H1 (cell line): ENCODE measurements at regions not wholly inside any gene's neighbourhood (a gene's known extent, or its start where the extent isn't known, plus 50 kb on each side); places are given as distances from the start of the nearest gene placed in this dataset.

Source experiments
- CTCF ChIA-PET: fragments of 300-600 bp; sonication (Branson Sonifier 250); formaldehyde crosslinking; loops from one replicate; lab custom pipeline; 2021; ENCODE audit not compliant: partially characterized antibody; lab: Charles Lee
- POLR2A ChIA-PET: fragments of 300-600 bp; sonication (Branson Sonifier 250); formaldehyde crosslinking; loops from one replicate; lab custom pipeline; 2021; ENCODE audit warnings: inconsistent platforms; ENCODE audit not compliant: partially characterized antibody; lab: Charles Lee
- DNase-seq, 2 experiments: peaks; one replicate each; pipeline versions ENCODE4 v3.0.0 to v3.0.0-alpha.2; 2010 to 2022; ENCODE audit warnings: low spot score in 2 of 2, low read depth in 1 of 2, mixed read lengths in 1 of 2
- FAIRE-seq: peaks from 2 replicates; lab custom pipeline; 2011; peaks lifted over from hg19 to GRCh38; lab: Jason Lieb, UNC
- H2AFZ ChIP-seq: 2 replicates; pipeline ENCODE4 v1.8.1; 2012; ENCODE audit warnings: low read length, inconsistent platforms
- H2AK5ac ChIP-seq: 2 replicates; pipeline ENCODE4 v1.6.1; 2013; ENCODE audit warnings: low read depth, low read length
- H2BK120ac ChIP-seq: replicated peaks from 2 replicates; pipeline ENCODE3; 2013; ENCODE audit warnings: low read depth, low read length, inconsistent platforms
- H2BK12ac ChIP-seq: 2 replicates; pipeline ENCODE4 v1.6.1; 2013; ENCODE audit warnings: low read depth, low read length
- H2BK15ac ChIP-seq: 2 replicates; pipeline ENCODE4 v1.6.1; 2013; ENCODE audit warnings: low read length
- H2BK20ac ChIP-seq: 2 replicates; pipeline ENCODE4 v1.6.1; 2013; ENCODE audit warnings: low read length
- H2BK5ac ChIP-seq: 2 replicates; pipeline ENCODE4 v1.6.1; 2013; ENCODE audit warnings: low read depth, low read length
- H3K14ac ChIP-seq: 2 replicates; pipeline ENCODE4 v1.6.1; 2013; ENCODE audit warnings: inconsistent platforms; ENCODE audit not compliant: insufficient read length
- H3K18ac ChIP-seq: 2 replicates; pipeline ENCODE4 v1.6.1; 2013; ENCODE audit warnings: low read length; ENCODE audit errors: extremely low read depth
- H3K23ac ChIP-seq: 2 replicates; pipeline ENCODE4 v1.6.1; 2013; ENCODE audit warnings: inconsistent platforms; ENCODE audit not compliant: insufficient read length
- H3K23me2 ChIP-seq: 2 replicates; pipeline ENCODE4 v1.6.1; 2013; ENCODE audit warnings: low read depth, low read length
- H3K27ac ChIP-seq: 2 replicates; pipeline ENCODE4 v1.6.1; 2011; ENCODE audit warnings: low read depth, low read length, inconsistent platforms
- H3K27me3 ChIP-seq, 4 experiments: replicated peaks in 1 of 4; 1 replicate in 1 of 4; 2 replicates in 3 of 4; pipeline versions ENCODE4 v1.6.1 to v1.8.1; 2011 to 2013; ENCODE audit warnings: low read length in 3 of 4, mild to moderate bottlenecking in 3 of 4, inconsistent platforms in 2 of 4, mixed read lengths in 2 of 4, moderate library complexity in 1 of 4; ENCODE audit not compliant: control insufficient read depth in 3 of 4, insufficient read depth in 3 of 4; ENCODE audit errors: extremely low read depth in 1 of 4
- H3K36me3 ChIP-seq, 4 experiments: 2 replicates each; pipeline versions ENCODE4 v1.6.1 to v1.8.1; 2011 to 2013; ENCODE audit warnings: mild to moderate bottlenecking in 4 of 4, low read length in 3 of 4, moderate library complexity in 2 of 4, control low read depth in 1 of 4, inconsistent platforms in 1 of 4; ENCODE audit not compliant: insufficient read depth in 4 of 4, control insufficient read depth in 2 of 4
- H3K4ac ChIP-seq: replicated peaks from 2 replicates; pipeline ENCODE3; 2013; ENCODE audit warnings: low read length, low read depth, mixed read lengths, inconsistent platforms; ENCODE audit not compliant: insufficient read length
- H3K4me1 ChIP-seq, 4 experiments: replicated peaks in 1 of 4; 1 replicate in 1 of 4; 2 replicates in 3 of 4; pipeline versions ENCODE4 v1.6.1 to v1.8.1; 2011 to 2013; ENCODE audit warnings: low read length in 3 of 4, inconsistent platforms in 2 of 4, mixed read lengths in 1 of 4; ENCODE audit not compliant: insufficient read depth in 4 of 4, control insufficient read depth in 3 of 4
- H3K4me2 ChIP-seq, 2 experiments: 2 replicates each; pipeline versions ENCODE4 v1.6.1 to v1.8.1; 2011 to 2013; ENCODE audit warnings: low read depth in 2 of 2, low read length in 2 of 2, control low read depth in 1 of 2, inconsistent platforms in 1 of 2, mild to moderate bottlenecking in 1 of 2; ENCODE audit not compliant: insufficient read depth in 1 of 2
- H3K4me3 ChIP-seq, 4 experiments: fragments of 200-600, 300-600 bp in 1 of 4; sonication (generic), shearing (Covaris generic), sonication (Bioruptor Twin) in 1 of 4; 2 replicates each; pipeline versions ENCODE4 v1.5.1 to v1.8.1; 2011 to 2016; ENCODE audit warnings: low read length in 4 of 4, low read depth in 3 of 4, control low read depth in 2 of 4, inconsistent platforms in 2 of 4, mild to moderate bottlenecking in 2 of 4, mixed read lengths in 1 of 4, moderate library complexity in 1 of 4; ENCODE audit not compliant: insufficient read depth in 2 of 4; ENCODE audit errors: extremely low read depth in 1 of 4
- H3K56ac ChIP-seq: replicated peaks from 2 replicates; pipeline ENCODE3; 2013; ENCODE audit warnings: low read depth, mild to moderate bottlenecking, mixed read lengths, low read length, inconsistent platforms; ENCODE audit not compliant: insufficient read length
- H3K79me1 ChIP-seq: 2 replicates; pipeline ENCODE4 v1.6.1; 2013; ENCODE audit warnings: low read depth, low read length, control low read depth
- H3K79me2 ChIP-seq, 2 experiments: 2 replicates each; pipeline versions ENCODE4 v1.6.1 to v1.8.1; 2012 to 2013; ENCODE audit warnings: low read length in 2 of 2, mild to moderate bottlenecking in 2 of 2, inconsistent platforms in 1 of 2; ENCODE audit not compliant: insufficient read depth in 2 of 2, control insufficient read depth in 1 of 2
- H3K9ac ChIP-seq, 4 experiments: replicated peaks in 1 of 4; 1 replicate in 1 of 4; 2 replicates in 3 of 4; pipeline versions ENCODE4 v1.6.1 to v1.8.1; 2011 to 2013; ENCODE audit warnings: low read depth in 3 of 4, low read length in 3 of 4, control low read depth in 2 of 4, mild to moderate bottlenecking in 2 of 4, moderate library complexity in 2 of 4, inconsistent platforms in 1 of 4; ENCODE audit errors: extremely low read depth in 1 of 4
- H3K9me3 ChIP-seq, 2 experiments: 2 replicates each; pipeline versions ENCODE4 v1.6.1 to v1.8.1; 2012 to 2013; ENCODE audit warnings: mild to moderate bottlenecking in 2 of 2, moderate library complexity in 2 of 2, control low read depth in 1 of 2, inconsistent platforms in 1 of 2, low read depth in 1 of 2, low read length in 1 of 2, mixed read lengths in 1 of 2; ENCODE audit not compliant: insufficient read depth in 2 of 2
- H4K20me1 ChIP-seq, 2 experiments: replicated peaks in 1 of 2; 2 replicates each; pipeline versions ENCODE3 to v1.8.1; 2011 to 2013; ENCODE audit warnings: inconsistent platforms in 2 of 2, low read length in 2 of 2, mild to moderate bottlenecking in 1 of 2; ENCODE audit not compliant: insufficient read depth in 2 of 2, control insufficient read depth in 1 of 2
- H4K5ac ChIP-seq: 2 replicates; pipeline ENCODE4 v1.6.1; 2013; ENCODE audit warnings: low read length, low read depth, mixed read lengths, inconsistent platforms; ENCODE audit not compliant: insufficient read length
- H4K8ac ChIP-seq: 2 replicates; pipeline ENCODE4 v1.8.0; 2013; ENCODE audit warnings: mild to moderate bottlenecking, moderate library complexity, low read length, inconsistent platforms; ENCODE audit not compliant: insufficient read depth; ENCODE audit errors: extremely low read depth
- H4K91ac ChIP-seq: replicated peaks from 2 replicates; pipeline ENCODE3; 2013; ENCODE audit warnings: low read length, mixed read lengths, inconsistent platforms; ENCODE audit not compliant: insufficient read length
- ATF3 ChIP-seq: IDR thresholded peaks from 2 replicates; pipeline ENCODE4 v1.6.1; 2011; ENCODE audit warnings: low read depth, mild to moderate bottlenecking, low read length; ENCODE audit not compliant: insufficient read depth
- WGBS, 2 experiments: shearing (Covaris generic) in 1 of 2; methylation state at CpG; one replicate each; pipeline versions ENCODE4 v1.1.6 to v1.1.7; 2013 to 2015; ENCODE audit warnings: low lambda C conversion rate in 2 of 2, mixed read lengths in 2 of 2, inconsistent platforms in 1 of 2, low coverage in 1 of 2, missing lambda C conversion rate in 1 of 2; ENCODE audit not compliant: insufficient replicate concordance in 2 of 2, insufficient coverage in 1 of 2, insufficient read length in 1 of 2; ENCODE audit errors: extremely low coverage in 1 of 2, missing lambda C conversion rate in 1 of 2; 5-methylcytosine and 5-hydroxymethylcytosine counted together

GRCh38 chr22:48799227-48799970 is 1028.3 kb downstream of the BRD1 start:
- no peak overlapping the region for H4K8ac ChIP-seq
- H3K27ac ChIP-seq, result no peak overlapping the region
- no peaks in the 10 kb centered on the region for H3K9me3 ChIP-seq
- no peak overlapping the region for H2BK20ac ChIP-seq
- no peak overlapping the region for H2BK120ac ChIP-seq
- H3K4me2 ChIP-seq, result no peak overlapping the region
- H3K36me3 ChIP-seq, result no peaks in the 10 kb centered on the region
- DNase-seq (no peak), FAIRE-seq (no peak)
- no peaks in the 10 kb centered on the region for H3K79me1 ChIP-seq
- H3K23me2 ChIP-seq, result peaks cover 3% of the 10 kb centered on the region; the same call in 1 of the 2 replicates
- H4K20me1 ChIP-seq, result no peaks in the 10 kb centered on the region
- no peak overlapping the region for H3K4ac ChIP-seq
- H2BK12ac ChIP-seq, result 0 out of 2 replicates have a peak overlapping the region, but pooled peaks have one; percentile 9
- H2AFZ ChIP-seq, result no peak overlapping the region
- POLR2A ChIA-PET, result no interaction called here
- H3K56ac ChIP-seq, result no peak overlapping the region
- H2AK5ac ChIP-seq, result no peak overlapping the region
- H3K14ac ChIP-seq, result no peak overlapping the region
- H3K23ac ChIP-seq, result no peak overlapping the region
- H2BK5ac ChIP-seq, result no peak overlapping the region
- H4K5ac ChIP-seq, result no peak overlapping the region
- H3K4me3 ChIP-seq, result no peak overlapping the region
- WGBS, 2 experiments, result 87% methylated on average over 18 of the region's 18 CpGs; no CpG with 5 or more reads in 1 of the 2 experiments
- H3K4me1 ChIP-seq, result peaks cover 0 to 5% (median 5%) of the 10 kb centered on the region in 4 experiments; a peak in 3 of 7 replicates
- no peaks in the 10 kb centered on the region; a peak in 1 of 7 replicates for H3K27me3 ChIP-seq
- no peak overlapping the region for H2BK15ac ChIP-seq
- no peak overlapping the region for H3K18ac ChIP-seq
- no peak overlapping the region for H3K9ac ChIP-seq
- no peaks in the 10 kb centered on the region for H3K79me2 ChIP-seq
- TF ChIP-seq ATF3, result no peak
- CTCF ChIA-PET, result interaction anchor here (1.0 to 1.2 kb wide), 2 partner anchors 16 to 71 kb away, joined by 3 read pairs; no protein-coding TSS in a partner anchor
- H4K91ac ChIP-seq, result no peak overlapping the region
